Effector memory CD4-positive, alpha-beta T cell (primary cell): ENCODE measurements at regions not wholly inside any gene's neighbourhood (a gene's known extent, or its start where the extent isn't known, plus 50 kb on each side); places are given as distances from the start of the nearest gene placed in this dataset.

ENCODE experiments used
- DNase-seq, 3 donors: peaks; one replicate each; pipeline ENCODE4 v3.0.0-alpha.2; 2020
- H3K27ac ChIP-seq: 2 replicates; pipeline ENCODE4 v1.7.0; 2013; ENCODE audit warnings: mild to moderate bottlenecking, low read length, moderate library complexity; ENCODE audit not compliant: insufficient read depth, poor library complexity, severe bottlenecking
- H3K27me3 ChIP-seq: replicated peaks from 2 replicates; pipeline ENCODE4 v1.7.0; 2013; ENCODE audit warnings: mild to moderate bottlenecking, low read length; ENCODE audit not compliant: insufficient read depth, control insufficient read depth, poor library complexity, severe bottlenecking
- H3K36me3 ChIP-seq: 2 replicates; pipeline ENCODE4 v1.7.0; 2013; ENCODE audit warnings: mild to moderate bottlenecking, low read length, moderate library complexity; ENCODE audit not compliant: control insufficient read depth, insufficient read depth
- H3K4me1 ChIP-seq: 2 replicates; pipeline ENCODE4 v1.7.0; 2013; ENCODE audit warnings: low read length, mild to moderate bottlenecking; ENCODE audit not compliant: control insufficient read depth, insufficient read depth, poor library complexity, severe bottlenecking
- H3K4me3 ChIP-seq: 2 replicates; pipeline ENCODE4 v1.7.0; 2013; ENCODE audit warnings: low read length, low read depth, mild to moderate bottlenecking; ENCODE audit not compliant: insufficient read depth, poor library complexity, severe bottlenecking
- H3K9me3 ChIP-seq: 2 replicates; pipeline ENCODE4 v1.7.0; 2013; ENCODE audit warnings: mild to moderate bottlenecking, low read length, moderate library complexity; ENCODE audit not compliant: control insufficient read depth

- Histone ChIP-seq H3K36me3 (no peaks in the 10 kb centered on the region), H3K27me3 (no peaks in the 10 kb centered on the region), H3K4me3 (no peak overlapping the region), H3K27ac (no peak overlapping the region), H3K4me1 (no peaks in the 10 kb centered on the region), H3K9me3 (no peaks in the 10 kb centered on the region)
- DNase-seq = no peak
Observed at GRCh38 chr9:105969636-105970035, 275.3 kb downstream of the TMEM38B start.

GRCh38 chr9:105971986-105972385 is 277.6 kb downstream of the TMEM38B start:
- DNase-seq = no peak
- Histone ChIP-seq H3K4me3 (no peak overlapping the region), H3K9me3 (no peaks in the 10 kb centered on the region), H3K4me1 (no peaks in the 10 kb centered on the region), H3K36me3 (no peaks in the 10 kb centered on the region), H3K27ac (no peak overlapping the region), H3K27me3 (no peaks in the 10 kb centered on the region)

- DNase-seq = no peak
- no peaks in the 10 kb centered on the region for H3K4me1 ChIP-seq
- H3K27ac ChIP-seq = no peak overlapping the region
- H3K27me3 ChIP-seq = no peaks in the 10 kb centered on the region
- no peak overlapping the region for H3K4me3 ChIP-seq
- no peaks in the 10 kb centered on the region for H3K36me3 ChIP-seq
- H3K9me3 ChIP-seq = no peaks in the 10 kb centered on the region
Observed at GRCh38 chr9:105972466-105973204, 278.3 kb downstream of the TMEM38B start.

GRCh38 chr9:105973951-105974351 is 279.6 kb downstream of the TMEM38B start:
- H3K9me3 ChIP-seq = no peaks in the 10 kb centered on the region
- H3K27ac ChIP-seq = no peak overlapping the region
- H3K27me3 ChIP-seq = no peaks in the 10 kb centered on the region
- no peak overlapping the region for H3K4me3 ChIP-seq
- H3K4me1 ChIP-seq = no peaks in the 10 kb centered on the region
- no peak for DNase-seq
- no peaks in the 10 kb centered on the region for H3K36me3 ChIP-seq

GRCh38 chr9:105975886-105976645 is 281.7 kb downstream of the TMEM38B start:
- Histone ChIP-seq H3K4me3 (no peak overlapping the region), H3K27me3 (no peaks in the 10 kb centered on the region), H3K27ac (no peak overlapping the region), H3K36me3 (no peaks in the 10 kb centered on the region), H3K4me1 (no peaks in the 10 kb centered on the region), H3K9me3 (no peaks in the 10 kb centered on the region)
- no peak for DNase-seq

- Histone ChIP-seq H3K4me1 (no peaks in the 10 kb centered on the region), H3K9me3 (no peaks in the 10 kb centered on the region), H3K4me3 (no peak overlapping the region), H3K27me3 (no peaks in the 10 kb centered on the region), H3K36me3 (no peaks in the 10 kb centered on the region), H3K27ac (no peak overlapping the region)
- no peak for DNase-seq
Observed at GRCh38 chr9:105978336-105978735, 284.0 kb downstream of the TMEM38B start.

GRCh38 chr9:105978826-105979225 is 284.5 kb downstream of the TMEM38B start:
- no peak for DNase-seq
- no peaks in the 10 kb centered on the region for H3K9me3 ChIP-seq
- no peaks in the 10 kb centered on the region for H3K4me1 ChIP-seq
- H3K27me3 ChIP-seq = no peaks in the 10 kb centered on the region
- no peaks in the 10 kb centered on the region for H3K36me3 ChIP-seq
- H3K27ac ChIP-seq = no peak overlapping the region
- H3K4me3 ChIP-seq = no peak overlapping the region

GRCh38 chr9:105979290-105979689 is 284.9 kb downstream of the TMEM38B start:
- H3K27ac ChIP-seq = no peak overlapping the region
- H3K9me3 ChIP-seq = no peaks in the 10 kb centered on the region
- H3K4me1 ChIP-seq = no peaks in the 10 kb centered on the region
- H3K4me3 ChIP-seq = no peak overlapping the region
- no peaks in the 10 kb centered on the region for H3K27me3 ChIP-seq
- H3K36me3 ChIP-seq = no peaks in the 10 kb centered on the region
- DNase-seq = no peak

GRCh38 chr9:105984714-105985113 is 290.4 kb downstream of the TMEM38B start:
- H3K4me3 ChIP-seq = no peak overlapping the region
- no peak for DNase-seq
- no peak overlapping the region for H3K27ac ChIP-seq
- no peaks in the 10 kb centered on the region for H3K9me3 ChIP-seq
- H3K27me3 ChIP-seq = no peaks in the 10 kb centered on the region
- H3K4me1 ChIP-seq = no peaks in the 10 kb centered on the region
- H3K36me3 ChIP-seq = no peaks in the 10 kb centered on the region

GRCh38 chr9:105993116-105993854 is 298.9 kb downstream of the TMEM38B start:
- Histone ChIP-seq H3K4me3 (no peak overlapping the region), H3K36me3 (no peaks in the 10 kb centered on the region), H3K27ac (no peak overlapping the region), H3K9me3 (no peaks in the 10 kb centered on the region), H3K27me3 (no peaks in the 10 kb centered on the region), H3K4me1 (no peaks in the 10 kb centered on the region)
- DNase-seq = no peak
